Mucosa of descending colon (tissue), 3 donors: ENCODE measurements at regions not wholly inside any gene's neighbourhood (a gene's known extent, or its start where the extent isn't known, plus 50 kb on each side); places are given as distances from the start of the nearest gene placed in this dataset.
A peak's percentile ranks its signal among the peaks of the same experiment; 100 is the strongest.

Experiments used
- ATAC-seq: fragments of 200-7000 bp; cut with Tn5 transposase; one replicate; pipeline ENCODE4 v1.9.1; 2020; ENCODE audit warnings: mild to moderate bottlenecking, moderate library complexity
- DNase-seq, 3 donors: peaks; one replicate each; pipeline ENCODE4 v3.0.0-alpha.2; 2020
- H3K36me3 ChIP-seq: fragments of 200-600 bp; one replicate; pipeline ENCODE4 v1.8.0; 2021; ENCODE audit warnings: low read depth, mild to moderate bottlenecking
- H3K4me1 ChIP-seq: fragments of 200-600 bp; one replicate; pipeline ENCODE4 v1.8.0; 2021; ENCODE audit warnings: low read depth, mild to moderate bottlenecking
- H3K4me3 ChIP-seq: fragments of 200-600 bp; one replicate; pipeline ENCODE4 v1.8.0; 2021; ENCODE audit warnings: mild to moderate bottlenecking
- H3K9me3 ChIP-seq: fragments of 200-600 bp; one replicate; pipeline ENCODE4 v1.8.0; 2021; ENCODE audit warnings: mild to moderate bottlenecking
- intact Hi-C, 2 donors: fragments of 100-400 bp; cut with DNase I in 1 of 2; cut with micrococcal nuclease in 1 of 2; formaldehyde crosslinking; loops; one replicate each; pipeline versions ENCODE4 v1.11.0 to v1.11.1; 2022; cut with DNase I, micrococcal nuclease
- TF ChIP-seq, protein P1 (sequence below): fragments of 200-600 bp; IDR thresholded peaks from one replicate; pipeline ENCODE4 v1.8.0; 2022; ENCODE audit warnings: antibody characterized with exemption, mild to moderate bottlenecking
- donor health status: DM: no; HTN: no; CAD: no; lungs with moderate emphysema.
- donor health status: DM: no; HTN: no; CAD: no.
- donor health status: DM: no; HTN: yes; CAD: no.

DNA sequence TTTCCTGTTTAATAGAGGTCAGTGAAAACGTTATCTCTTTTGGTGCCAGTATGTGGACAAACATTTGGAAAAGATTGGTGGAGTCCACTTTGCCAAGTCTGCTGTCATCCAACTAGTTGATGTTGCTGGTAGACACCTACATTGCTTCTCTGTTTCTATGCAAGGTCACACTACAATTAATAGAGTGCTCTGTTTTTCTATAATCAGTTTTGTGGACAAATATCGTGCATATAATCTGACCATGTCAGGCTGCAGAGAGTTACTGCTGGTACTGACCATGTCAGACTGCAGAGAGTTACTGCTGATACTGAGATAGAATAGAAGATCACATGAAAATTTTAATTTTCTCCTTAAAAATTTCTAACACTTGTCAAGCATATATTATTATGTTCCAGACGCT, 603.3 kb downstream of the TSN start:
- DNase-seq, result no peak
- H3K4me1 ChIP-seq, result no peaks in the 10 kb centered on the region
- TF ChIP-seq, protein P1, sequence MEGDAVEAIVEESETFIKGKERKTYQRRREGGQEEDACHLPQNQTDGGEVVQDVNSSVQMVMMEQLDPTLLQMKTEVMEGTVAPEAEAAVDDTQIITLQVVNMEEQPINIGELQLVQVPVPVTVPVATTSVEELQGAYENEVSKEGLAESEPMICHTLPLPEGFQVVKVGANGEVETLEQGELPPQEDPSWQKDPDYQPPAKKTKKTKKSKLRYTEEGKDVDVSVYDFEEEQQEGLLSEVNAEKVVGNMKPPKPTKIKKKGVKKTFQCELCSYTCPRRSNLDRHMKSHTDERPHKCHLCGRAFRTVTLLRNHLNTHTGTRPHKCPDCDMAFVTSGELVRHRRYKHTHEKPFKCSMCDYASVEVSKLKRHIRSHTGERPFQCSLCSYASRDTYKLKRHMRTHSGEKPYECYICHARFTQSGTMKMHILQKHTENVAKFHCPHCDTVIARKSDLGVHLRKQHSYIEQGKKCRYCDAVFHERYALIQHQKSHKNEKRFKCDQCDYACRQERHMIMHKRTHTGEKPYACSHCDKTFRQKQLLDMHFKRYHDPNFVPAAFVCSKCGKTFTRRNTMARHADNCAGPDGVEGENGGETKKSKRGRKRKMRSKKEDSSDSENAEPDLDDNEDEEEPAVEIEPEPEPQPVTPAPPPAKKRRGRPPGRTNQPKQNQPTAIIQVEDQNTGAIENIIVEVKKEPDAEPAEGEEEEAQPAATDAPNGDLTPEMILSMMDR, result no peak
- no peak overlapping the region for H3K4me3 ChIP-seq
- no peaks in the 10 kb centered on the region for H3K9me3 ChIP-seq
- no peak for ATAC-seq
- no peaks in the 10 kb centered on the region for H3K36me3 ChIP-seq
- intact Hi-C loops, result no loop called here

DNA sequence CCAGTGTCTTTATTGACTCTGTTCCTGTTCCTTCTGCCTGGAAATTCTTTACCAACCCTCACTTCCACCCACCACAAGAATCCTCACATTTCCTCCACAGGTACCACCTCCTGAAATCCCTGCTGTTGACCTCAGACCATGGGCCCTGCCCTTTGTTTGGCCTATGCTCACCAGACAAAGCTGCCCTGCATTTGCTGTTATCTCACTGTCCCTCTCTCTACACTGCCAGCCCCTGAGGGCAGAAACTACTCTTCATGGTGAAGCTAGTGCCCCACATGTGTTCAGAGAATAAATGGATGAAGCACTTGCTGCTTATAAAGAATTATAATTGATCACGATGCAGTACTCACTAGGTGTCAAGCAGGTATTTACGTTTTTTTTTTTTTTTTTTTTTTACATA, 608.4 kb downstream of the TSN start:
- H3K4me1 ChIP-seq, result no peaks in the 10 kb centered on the region
- no peaks in the 10 kb centered on the region for H3K36me3 ChIP-seq
- no peak for DNase-seq
- H3K9me3 ChIP-seq, result no peaks in the 10 kb centered on the region
- intact Hi-C loops, result no loop called here
- no peak overlapping the region for H3K4me3 ChIP-seq
- ATAC-seq, result no peak
- TF ChIP-seq, protein P1, result no peak

DNA sequence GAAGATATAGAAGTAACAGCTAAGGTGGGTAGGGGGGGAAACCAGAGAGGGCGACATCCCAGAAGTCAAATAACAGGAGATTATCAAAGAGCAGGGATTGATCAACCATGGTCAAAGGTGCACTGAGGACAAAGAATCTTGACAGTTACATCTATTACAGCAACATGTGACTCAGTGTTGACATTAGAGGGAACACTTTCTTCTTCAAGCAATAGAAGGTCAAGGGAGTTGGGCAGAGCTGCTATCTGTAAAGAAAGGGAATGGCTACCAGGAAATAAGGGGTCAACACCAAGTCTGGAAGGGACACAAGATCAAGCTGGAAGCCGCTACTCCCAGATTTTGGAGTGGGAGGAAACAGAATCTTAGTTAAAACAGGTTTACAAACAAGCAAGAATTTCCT, 611.0 kb downstream of the TSN start:
- H3K4me3 ChIP-seq, result no peak overlapping the region
- H3K36me3 ChIP-seq, result no peaks in the 10 kb centered on the region
- TF ChIP-seq, protein P1, result no peak
- no peaks in the 10 kb centered on the region for H3K9me3 ChIP-seq
- H3K4me1 ChIP-seq, result no peaks in the 10 kb centered on the region
- ATAC-seq (peak; percentile 70), DNase-seq (no peak)
- intact Hi-C loops, result no loop called here

DNA sequence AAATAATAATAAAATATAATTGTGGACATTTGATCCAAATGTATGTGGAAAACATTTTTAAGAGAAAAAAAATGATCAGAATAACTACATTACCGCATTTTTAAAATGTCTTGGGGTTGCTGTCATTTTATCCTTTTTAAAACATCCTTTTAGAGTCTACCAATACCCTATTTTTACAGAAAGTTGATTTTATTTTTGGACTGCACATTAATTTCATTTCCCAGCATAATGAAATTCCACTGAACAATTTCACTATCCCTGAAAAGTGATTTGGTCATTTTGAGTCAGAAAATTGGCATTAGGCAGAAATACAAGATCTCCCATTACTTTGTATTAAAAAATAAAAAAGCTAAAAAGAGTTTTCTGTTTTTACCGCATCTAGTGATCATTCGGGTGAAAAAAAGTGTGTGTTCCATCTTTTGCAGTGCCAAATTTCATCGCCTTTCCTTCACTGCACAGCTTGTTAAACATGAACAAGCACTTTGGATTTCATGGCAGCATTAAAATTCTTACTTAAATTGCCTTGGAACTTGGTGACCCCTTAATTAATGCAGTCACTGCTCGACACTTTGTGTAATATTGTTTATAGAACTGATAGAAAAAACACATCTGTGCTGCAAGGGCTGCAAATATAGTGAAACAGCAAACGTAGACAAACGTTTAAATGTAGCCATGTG, 611.7 kb downstream of the TSN start:
- TF ChIP-seq, protein P1, result no peak
- no peak for DNase-seq
- Histone ChIP-seq H3K4me3 (no peak overlapping the region), H3K4me1 (no peaks in the 10 kb centered on the region), H3K36me3 (no peaks in the 10 kb centered on the region), H3K9me3 (no peaks in the 10 kb centered on the region)
- intact Hi-C loops, result no loop called here
- no peak for ATAC-seq

DNA sequence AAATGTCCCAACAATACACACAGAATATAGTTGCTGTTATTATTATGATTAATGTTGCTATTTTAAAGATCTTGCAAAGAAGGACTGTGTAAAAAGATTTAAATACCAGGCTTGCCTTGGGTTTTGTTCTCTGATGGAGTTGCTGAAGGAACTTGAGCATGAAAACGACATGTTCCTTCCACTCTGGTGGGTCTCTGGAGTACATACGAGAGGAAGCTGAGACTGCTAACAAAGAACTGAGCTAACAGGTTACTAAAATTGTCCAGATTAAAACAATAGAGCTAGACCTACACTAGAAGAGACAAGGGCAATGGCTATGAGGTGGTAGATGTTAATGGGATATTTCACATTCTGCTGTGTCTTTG, 612.2 kb downstream of the TSN start:
- DNase-seq (no peak), ATAC-seq (no peak)
- Histone ChIP-seq H3K4me3 (no peak overlapping the region), H3K4me1 (no peaks in the 10 kb centered on the region), H3K9me3 (no peaks in the 10 kb centered on the region), H3K36me3 (no peaks in the 10 kb centered on the region)
- TF ChIP-seq, protein P1, result no peak
- intact Hi-C loops, result no loop called here
